ENCODE measurements at regions not wholly inside any gene's neighbourhood (a gene's known extent, or its start where the extent isn't known, plus 50 kb on each side); places are given as distances from the start of the nearest gene placed in this dataset.

DNA sequence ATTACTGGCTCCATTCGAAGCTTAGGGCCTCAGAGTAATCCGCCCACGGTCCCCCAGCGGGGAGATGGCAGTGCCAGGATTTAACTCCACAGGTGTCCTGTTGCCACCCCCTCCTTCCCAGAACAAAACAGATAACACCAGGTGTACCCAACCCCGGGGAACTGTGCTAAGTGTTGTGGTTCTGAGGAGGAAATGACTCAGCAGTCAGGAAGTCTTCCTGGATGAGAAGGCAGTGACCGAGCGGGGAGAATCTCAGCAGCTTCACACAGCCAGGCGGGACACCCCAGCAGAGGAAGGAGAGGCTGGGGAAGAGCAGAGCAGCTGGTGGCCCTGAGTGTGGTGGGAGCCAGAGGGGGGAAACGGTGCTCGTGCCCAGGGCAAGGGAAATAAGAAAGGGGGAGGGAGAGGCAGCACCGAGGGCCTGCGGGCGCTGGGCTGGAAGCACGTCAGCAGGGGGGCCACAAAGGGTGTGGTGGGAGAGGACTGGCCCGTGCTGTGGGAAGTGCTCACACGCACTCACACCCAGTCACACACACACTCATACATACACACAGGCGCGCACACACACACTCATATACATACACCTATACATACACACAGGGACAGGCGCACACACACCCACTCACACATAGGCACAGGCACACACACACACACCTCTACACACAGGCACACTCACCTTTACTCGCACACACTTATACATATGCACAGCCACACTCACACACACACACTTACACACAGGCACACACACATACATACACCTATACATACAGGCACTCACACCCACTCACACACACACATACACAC, 59.8 kb upstream of the CHST15 start:
- intact Hi-C loops (cut with micrococcal nuclease): no loop called here
- no peaks in the 10 kb centered on the region for H3K36me3 Mint-ChIP-seq
- Histone ChIP-seq H3K9me3 (ENCODE audit: control insufficient read depth in 1 of 2, low read length in 2 of 2) (no peaks in the 10 kb centered on the region), H3K27ac (ENCODE audit: low read depth, low read length) (no peak overlapping the region), H3K36me3 (ENCODE audit: insufficient read depth, low read length) (no peaks in the 10 kb centered on the region), H3K4me1 (ENCODE audit: insufficient read depth, low read length) (peaks cover 21% of the 10 kb centered on the region), H3K4me3 (ENCODE audit: low read length in 2 of 2) (peak overlapping the region in 1 of 2 donors; percentile 15), H3K27me3 (ENCODE audit: insufficient read depth, low read length) (no peaks in the 10 kb centered on the region)
- peaks cover 0 to 2% of the 10 kb centered on the region in 2 donors for H3K27me3 Mint-ChIP-seq
- peaks cover 0 to 5% (median 0%) of the 10 kb centered on the region in 8 donors for H3K9me3 Mint-ChIP-seq
- ChIA-PET CTCF (ENCODE audit: partially characterized antibody) (no interaction called here), POLR2A (ENCODE audit: partially characterized antibody) (no interaction called here)
- no peak overlapping the region for H3K4me3 Mint-ChIP-seq
- peaks cover 3 to 5% (median 4%) of the 10 kb centered on the region in 4 donors for H3K4me1 Mint-ChIP-seq
- DNase-seq: peak in 4 of 5 donors; percentile 13 to 40 (median 33)
- no peak overlapping the region for H3K27ac Mint-ChIP-seq

DNA sequence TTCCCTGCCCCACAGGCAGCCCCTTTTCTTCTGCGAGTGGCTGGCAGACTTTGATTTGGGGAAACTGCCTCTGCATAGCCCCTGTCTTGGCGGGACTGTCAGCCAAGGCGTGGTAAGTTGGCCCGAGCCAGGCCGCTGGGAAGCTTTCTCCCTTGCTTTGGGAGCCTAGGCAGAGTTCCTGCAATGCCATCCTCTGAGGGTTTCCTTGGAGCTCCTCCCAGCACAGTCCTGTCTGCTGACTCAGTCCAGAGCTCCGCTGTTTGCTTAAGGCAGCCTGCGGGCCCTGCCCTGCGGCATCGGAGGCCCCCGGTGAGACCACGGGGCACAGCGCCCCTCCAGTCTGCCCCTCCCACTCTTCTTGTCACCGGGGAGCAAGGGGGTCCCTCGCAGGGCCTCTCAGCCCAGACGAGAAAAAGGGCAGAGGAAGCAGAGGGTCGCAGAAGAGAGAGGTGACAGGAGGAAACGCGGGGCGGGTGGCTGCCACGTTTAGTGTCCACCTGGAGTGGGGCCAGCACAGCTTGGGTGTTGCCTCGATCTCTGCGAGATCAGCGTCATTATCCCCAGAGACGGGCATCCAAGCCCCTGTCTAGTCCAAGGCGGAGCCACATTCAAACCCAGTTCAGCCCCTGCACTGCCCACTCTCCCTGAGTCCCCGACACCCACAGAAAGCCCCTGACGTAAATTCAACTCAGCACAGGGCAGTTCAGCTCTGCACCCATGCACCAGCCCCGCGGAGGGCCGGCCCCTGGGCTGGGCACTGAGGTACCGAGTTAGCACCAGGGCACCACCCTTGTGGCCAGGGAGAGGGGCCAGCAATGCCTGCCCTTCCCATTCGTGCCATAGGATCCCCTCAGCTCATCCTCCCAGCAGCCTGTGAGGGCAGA, 59.0 kb upstream of the CHST15 start:
- Mint-ChIP-seq H3K27me3 (no peaks in the 10 kb centered on the region), H3K36me3 (no peaks in the 10 kb centered on the region), H3K4me3 (no peak overlapping the region), H3K4me1 (peaks cover 3 to 5% (median 4%) of the 10 kb centered on the region in 4 donors), H3K27ac (peak overlapping the region in 1 of 7 donors; percentile 68), H3K9me3 (no peaks in the 10 kb centered on the region)
- ChIA-PET POLR2A (ENCODE audit: partially characterized antibody) (no interaction called here), CTCF (ENCODE audit: partially characterized antibody) (no interaction called here)
- no peak for DNase-seq
- Histone ChIP-seq H3K27ac (ENCODE audit: low read depth, low read length) (no peak overlapping the region), H3K4me1 (ENCODE audit: insufficient read depth, low read length) (peaks cover 21% of the 10 kb centered on the region), H3K27me3 (ENCODE audit: insufficient read depth, low read length) (no peaks in the 10 kb centered on the region), H3K9me3 (ENCODE audit: control insufficient read depth in 1 of 2, low read length in 2 of 2) (no peaks in the 10 kb centered on the region), H3K4me3 (ENCODE audit: low read length in 2 of 2) (peak overlapping the region in 1 of 2 donors; percentile 15), H3K36me3 (ENCODE audit: insufficient read depth, low read length) (no peaks in the 10 kb centered on the region)
- intact Hi-C loops (cut with micrococcal nuclease): no loop called here

DNA sequence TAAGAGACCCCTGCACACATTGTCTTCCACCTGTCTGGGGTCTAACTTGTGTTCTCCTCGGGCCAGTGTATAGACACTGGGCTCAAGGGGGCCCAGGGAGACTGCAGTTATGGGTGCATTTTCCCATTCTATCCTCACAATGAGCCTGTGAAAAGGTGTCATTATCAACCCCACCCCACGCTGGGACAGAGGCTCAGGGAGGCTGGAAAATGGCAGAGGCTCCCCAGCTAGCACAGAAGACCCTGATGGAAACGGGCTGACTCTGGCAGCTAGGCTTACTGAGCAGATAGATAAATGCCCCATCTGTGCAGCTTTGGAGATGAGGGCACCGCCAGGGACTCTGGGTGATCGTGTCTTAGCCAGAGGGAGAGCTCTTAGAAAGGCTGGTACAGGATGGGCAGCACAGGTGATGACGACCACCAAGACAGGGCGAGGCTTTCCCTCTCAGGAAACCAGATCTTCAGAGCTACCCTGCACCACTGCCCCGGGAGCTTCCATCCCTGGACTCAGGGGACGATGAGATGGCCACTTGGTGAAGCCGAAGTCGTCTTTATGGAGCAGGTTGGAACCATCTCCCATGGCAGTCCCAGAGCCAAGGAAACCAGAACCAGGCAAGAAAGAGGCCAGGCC, 58.2 kb upstream of the CHST15 start:
- Histone ChIP-seq H3K4me3 (ENCODE audit: low read length in 2 of 2) (no peak overlapping the region), H3K27ac (ENCODE audit: low read depth, low read length) (no peak overlapping the region), H3K4me1 (ENCODE audit: insufficient read depth, low read length) (peaks cover 21% of the 10 kb centered on the region), H3K36me3 (ENCODE audit: insufficient read depth, low read length) (no peaks in the 10 kb centered on the region), H3K27me3 (ENCODE audit: insufficient read depth, low read length) (no peaks in the 10 kb centered on the region), H3K9me3 (ENCODE audit: control insufficient read depth in 1 of 2, low read length in 2 of 2) (no peaks in the 10 kb centered on the region)
- CTCF ChIA-PET (ENCODE audit: partially characterized antibody): no interaction called here
- intact Hi-C loops (cut with micrococcal nuclease): no loop called here
- H3K27me3 Mint-ChIP-seq: no peaks in the 10 kb centered on the region
- no peak for DNase-seq
- H3K27ac Mint-ChIP-seq: peak overlapping the region in 1 of 7 donors; percentile 30
- no peaks in the 10 kb centered on the region for H3K9me3 Mint-ChIP-seq
- H3K4me3 Mint-ChIP-seq: peak overlapping the region in 2 of 8 donors; percentile 31 to 51
- H3K4me1 Mint-ChIP-seq: peaks cover 3 to 5% (median 4%) of the 10 kb centered on the region in 4 donors
- no peaks in the 10 kb centered on the region for H3K36me3 Mint-ChIP-seq
- POLR2A ChIA-PET (ENCODE audit: partially characterized antibody): no interaction called here

DNA sequence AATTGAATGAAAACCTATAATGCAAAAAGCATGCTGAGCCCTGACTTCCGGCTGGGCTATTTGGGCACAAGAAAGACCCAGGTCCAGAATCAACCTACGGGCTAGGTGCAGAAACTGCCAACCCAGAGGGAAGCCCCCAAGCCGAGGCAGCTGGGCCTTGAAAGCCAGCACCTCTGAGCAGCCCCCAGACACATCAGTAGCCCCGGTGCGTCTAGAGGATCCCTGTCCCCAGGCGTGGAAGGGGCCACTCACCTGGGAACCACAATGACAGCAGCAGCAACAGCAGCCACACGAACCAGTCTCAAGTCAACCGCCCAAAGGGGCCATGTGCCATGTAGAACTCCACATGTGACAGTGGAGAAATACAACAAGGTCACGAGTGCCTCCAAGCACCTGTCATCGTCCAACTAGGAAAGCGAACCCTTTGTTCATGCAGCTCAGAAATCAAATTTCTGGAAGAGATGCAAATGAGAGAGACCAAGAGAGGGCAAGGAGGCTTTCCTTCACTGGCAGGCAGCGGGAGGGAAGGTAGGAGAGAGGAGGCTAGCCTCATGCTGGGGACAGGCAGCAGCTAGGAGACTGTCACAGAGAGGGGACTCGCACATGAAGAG, 57.5 kb upstream of the CHST15 start:
- H3K27ac ChIP-seq (ENCODE audit: low read depth, low read length): no peak overlapping the region
- H3K27me3 ChIP-seq (ENCODE audit: insufficient read depth, low read length): no peaks in the 10 kb centered on the region
- Mint-ChIP-seq H3K36me3 (no peaks in the 10 kb centered on the region), H3K27ac (peak overlapping the region in 1 of 7 donors; percentile 52), H3K27me3 (no peaks in the 10 kb centered on the region), H3K4me1 (peaks cover 3 to 5% (median 4%) of the 10 kb centered on the region in 4 donors), H3K4me3 (peak overlapping the region in 2 of 8 donors; percentile 39 to 51), H3K9me3 (no peaks in the 10 kb centered on the region)
- POLR2A ChIA-PET (ENCODE audit: partially characterized antibody): no interaction called here
- H3K36me3 ChIP-seq (ENCODE audit: insufficient read depth, low read length): no peaks in the 10 kb centered on the region
- DNase-seq: no peak
- CTCF ChIA-PET (ENCODE audit: partially characterized antibody): no interaction called here
- H3K4me1 ChIP-seq (ENCODE audit: insufficient read depth, low read length): peaks cover 21% of the 10 kb centered on the region
- no peak overlapping the region for H3K4me3 ChIP-seq (ENCODE audit: low read length in 2 of 2)
- H3K9me3 ChIP-seq (ENCODE audit: control insufficient read depth in 1 of 2, low read length in 2 of 2): no peaks in the 10 kb centered on the region
- intact Hi-C loops (cut with micrococcal nuclease): no loop called here

DNA sequence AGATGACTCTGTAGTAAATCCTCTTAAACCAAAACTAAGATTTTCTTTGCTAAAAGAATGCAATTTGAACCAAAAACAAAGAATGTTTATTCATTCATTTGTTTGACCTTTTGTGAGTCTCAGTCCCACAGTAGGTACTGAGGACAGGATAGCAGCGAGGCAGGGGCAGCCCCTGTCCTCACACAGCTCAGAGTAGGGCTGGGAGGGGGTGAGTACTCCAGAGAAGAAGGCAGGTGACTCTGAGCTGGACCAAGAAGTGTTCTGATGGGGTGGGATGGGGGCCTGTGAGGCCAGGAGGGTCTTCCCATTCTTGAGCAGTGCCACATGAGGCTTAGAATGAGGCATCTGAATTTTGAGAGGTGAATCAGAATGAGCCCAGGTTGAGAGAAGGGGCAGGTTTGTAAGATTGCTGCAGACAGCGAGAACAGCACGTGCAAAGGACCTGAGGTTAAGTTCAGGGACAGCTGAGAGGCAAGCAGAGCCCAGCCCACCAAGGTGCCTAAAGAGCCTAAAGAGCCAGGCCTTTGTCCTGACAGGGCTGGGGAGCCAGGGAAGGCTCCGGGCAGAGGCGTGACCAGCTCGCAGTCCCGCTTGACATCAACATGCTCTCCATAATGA, 56.9 kb upstream of the CHST15 start:
- Histone ChIP-seq H3K27ac (ENCODE audit: low read depth, low read length) (no peak overlapping the region), H3K36me3 (ENCODE audit: insufficient read depth, low read length) (no peaks in the 10 kb centered on the region), H3K4me3 (ENCODE audit: low read length in 2 of 2) (no peak overlapping the region), H3K27me3 (ENCODE audit: insufficient read depth, low read length) (no peaks in the 10 kb centered on the region), H3K4me1 (ENCODE audit: insufficient read depth, low read length) (peaks cover 21% of the 10 kb centered on the region), H3K9me3 (ENCODE audit: control insufficient read depth in 1 of 2, low read length in 2 of 2) (no peaks in the 10 kb centered on the region)
- POLR2A ChIA-PET (ENCODE audit: partially characterized antibody): no interaction called here
- Mint-ChIP-seq H3K27ac (peak overlapping the region in 1 of 7 donors; percentile 66), H3K4me3 (no peak overlapping the region), H3K9me3 (no peaks in the 10 kb centered on the region), H3K4me1 (peaks cover 3 to 5% (median 4%) of the 10 kb centered on the region in 4 donors), H3K36me3 (no peaks in the 10 kb centered on the region), H3K27me3 (no peaks in the 10 kb centered on the region)
- CTCF ChIA-PET (ENCODE audit: partially characterized antibody): interaction anchor here (1.0 kb wide), 1 partner anchor 154 kb away, joined by 3 read pairs; no protein-coding TSS in a partner anchor
- DNase-seq: no peak
- intact Hi-C loops (cut with micrococcal nuclease): no loop called here

DNA sequence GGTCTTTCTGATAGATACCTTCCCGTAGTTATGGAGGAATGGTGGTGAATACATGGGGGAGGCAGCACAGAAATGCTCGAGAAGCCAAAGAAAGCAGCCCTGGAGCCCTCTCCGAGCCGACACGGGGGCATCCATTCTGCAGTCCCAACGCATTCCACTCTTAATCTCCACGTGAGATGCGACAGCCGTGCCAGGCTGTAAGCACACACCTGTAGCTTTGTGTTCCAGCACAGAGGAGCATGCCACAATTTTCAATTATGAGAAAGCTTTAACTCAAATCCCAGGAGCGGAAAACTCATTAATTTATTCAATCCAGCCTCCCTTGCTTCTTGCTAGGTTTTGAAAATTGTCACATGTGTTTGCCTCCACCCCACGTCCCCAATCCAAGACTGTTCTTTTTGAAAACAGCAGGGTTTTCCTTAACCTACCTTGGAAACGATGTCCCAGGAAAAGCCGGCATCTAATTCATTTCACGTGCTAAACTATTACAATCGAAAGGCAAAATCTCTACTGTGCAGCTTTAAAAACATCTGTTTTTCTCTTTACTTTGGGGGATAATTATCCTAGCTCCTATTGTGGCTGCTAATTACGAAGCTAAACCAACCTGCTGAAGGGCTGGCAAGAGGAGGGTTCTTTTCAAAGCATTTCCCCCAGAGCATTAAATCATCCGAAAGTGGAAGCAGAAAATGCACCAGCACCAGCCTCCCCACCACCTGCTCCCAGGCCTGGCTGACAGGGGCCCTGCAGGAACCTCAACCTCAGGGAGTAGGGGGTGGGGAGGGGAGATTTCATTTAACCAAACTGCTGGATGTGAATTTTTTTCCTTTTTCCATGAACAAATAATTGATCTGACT, 56.0 kb upstream of the CHST15 start:
- Mint-ChIP-seq H3K27ac (no peak overlapping the region), H3K9me3 (no peaks in the 10 kb centered on the region), H3K36me3 (no peaks in the 10 kb centered on the region), H3K4me1 (peaks cover 1 to 5% (median 4%) of the 10 kb centered on the region in 4 donors), H3K27me3 (no peaks in the 10 kb centered on the region), H3K4me3 (no peak overlapping the region)
- Histone ChIP-seq H3K4me3 (ENCODE audit: low read length in 2 of 2) (no peak overlapping the region), H3K9me3 (ENCODE audit: control insufficient read depth in 1 of 2, low read length in 2 of 2) (no peaks in the 10 kb centered on the region), H3K36me3 (ENCODE audit: insufficient read depth, low read length) (no peaks in the 10 kb centered on the region), H3K4me1 (ENCODE audit: insufficient read depth, low read length) (peaks cover 21% of the 10 kb centered on the region), H3K27ac (ENCODE audit: low read depth, low read length) (no peak overlapping the region), H3K27me3 (ENCODE audit: insufficient read depth, low read length) (no peaks in the 10 kb centered on the region)
- ChIA-PET CTCF (ENCODE audit: partially characterized antibody) (interaction anchor here (1.0 kb wide), 1 partner anchor 153 kb away, joined by 3 read pairs; no protein-coding TSS in a partner anchor), POLR2A (ENCODE audit: partially characterized antibody) (no interaction called here)
- intact Hi-C loops (cut with micrococcal nuclease): no loop called here
- DNase-seq: no peak
